Natural killer cell treated with Interleukin-12 subunit alpha and Interleukin-12 subunit beta and Interleukin-15 and Interleukin-18, amount 100 ng/mL, for 72 hours (primary cell): ENCODE measurements at regions not wholly inside any gene's neighbourhood (a gene's known extent, or its start where the extent isn't known, plus 50 kb on each side); places are given as distances from the start of the nearest gene placed in this dataset.

Source experiments
- ATAC-seq, 2 donors: fragments of 150-1000 bp; cut with Tn5 transposase in 1 of 2; sonication (Bioruptor Pico), chemical (Tn5 transposase) in 1 of 2; 2 replicates each; pipeline ENCODE4 v1.10.0; 2021
- DNase-seq: peaks from one replicate; pipeline ENCODE4 v3.0.0; 2022; ENCODE audit warnings: low spot score
- H3K27ac Mint-ChIP-seq, 2 donors: 1 replicate in 1 of 2; 2 replicates in 1 of 2; pipeline ENCODE4 v1.8.0; 2022; ENCODE audit warnings: mixed read lengths in 2 of 2, mild to moderate bottlenecking in 1 of 2, moderate library complexity in 1 of 2
- H3K27me3 Mint-ChIP-seq, 2 donors: 1 replicate in 1 of 2; 2 replicates in 1 of 2; pipeline ENCODE4 v1.8.0; 2022; ENCODE audit warnings: mixed read lengths in 2 of 2
- H3K36me3 Mint-ChIP-seq: one replicate; pipeline ENCODE4 v1.8.0; 2022; ENCODE audit warnings: mixed read lengths
- H3K4me1 Mint-ChIP-seq, 2 donors: 1 replicate in 1 of 2; 2 replicates in 1 of 2; pipeline ENCODE4 v1.8.0; 2022; ENCODE audit warnings: low read depth in 2 of 2, mixed read lengths in 2 of 2, mild to moderate bottlenecking in 1 of 2
- H3K4me3 Mint-ChIP-seq: one replicate; pipeline ENCODE4 v1.8.0; 2022; ENCODE audit warnings: mixed read lengths
- H3K9me3 Mint-ChIP-seq: 2 replicates; pipeline ENCODE4 v1.8.0; 2022; ENCODE audit warnings: mixed read lengths

- Mint-ChIP-seq H3K36me3 (no peaks in the 10 kb centered on the region), H3K4me3 (no peak overlapping the region), H3K4me1 (no peaks in the 10 kb centered on the region), H3K27ac (no peak overlapping the region), H3K27me3 (peaks cover 25 to 55% of the 10 kb centered on the region in 2 donors), H3K9me3 (no peaks in the 10 kb centered on the region)
- DNase-seq (no peak), ATAC-seq (no peak)
Observed at GRCh38 chr9:89787595-89787994, 182.8 kb downstream of the GADD45G start.

- Mint-ChIP-seq H3K4me1 (no peaks in the 10 kb centered on the region), H3K36me3 (no peaks in the 10 kb centered on the region), H3K27ac (no peak overlapping the region), H3K27me3 (peaks cover 25 to 55% of the 10 kb centered on the region in 2 donors), H3K4me3 (no peak overlapping the region), H3K9me3 (no peaks in the 10 kb centered on the region)
- no peak for DNase-seq
- no peak for ATAC-seq
Observed at GRCh38 chr9:89788434-89788833, 183.6 kb downstream of the GADD45G start.

GRCh38 chr9:89789922-89790510 lies 185.2 kb downstream of the GADD45G start:
- Mint-ChIP-seq H3K4me3 (no peak overlapping the region), H3K4me1 (no peaks in the 10 kb centered on the region)

GRCh38 chr9:89790542-89791109 lies 185.8 kb downstream of the GADD45G start:
- Mint-ChIP-seq H3K27me3 (peaks cover 17 to 42% of the 10 kb centered on the region in 2 donors), H3K4me1 (no peaks in the 10 kb centered on the region), H3K9me3 (no peaks in the 10 kb centered on the region), H3K27ac (no peak overlapping the region), H3K36me3 (no peaks in the 10 kb centered on the region), H3K4me3 (no peak overlapping the region)
- no peak for DNase-seq
- ATAC-seq = peak in 1 of 2 donors; percentile 44

More at GRCh38 chr9:89789922-89790510, 185.2 kb downstream of the GADD45G start:
- DNase-seq (no peak), ATAC-seq (peak; percentile 31 to 66)
- no peak overlapping the region for H3K27ac Mint-ChIP-seq
- H3K36me3 Mint-ChIP-seq = no peaks in the 10 kb centered on the region
- H3K27me3 Mint-ChIP-seq = peaks cover 22 to 48% of the 10 kb centered on the region in 2 donors
- H3K9me3 Mint-ChIP-seq = no peaks in the 10 kb centered on the region

DNA sequence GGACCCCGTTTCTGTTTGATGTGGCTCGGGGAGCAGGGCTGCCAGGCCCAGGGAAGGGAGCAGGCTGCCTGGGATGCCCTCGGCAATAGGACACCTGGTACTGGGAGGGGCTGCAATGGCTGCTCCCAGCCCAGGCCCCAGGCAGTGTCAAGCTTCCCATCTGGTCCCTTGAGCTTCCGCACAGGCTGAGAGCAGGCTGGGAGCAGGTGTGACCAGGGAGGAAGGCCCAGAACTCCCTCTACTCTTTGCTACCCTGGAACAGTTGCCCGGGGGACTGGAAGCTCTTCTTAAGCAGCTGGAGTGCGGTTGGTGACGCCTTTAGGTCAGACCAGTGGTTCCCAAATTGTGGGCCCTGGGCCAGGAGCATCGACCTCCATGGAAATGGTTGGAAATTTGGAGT lies 186.9 kb downstream of the GADD45G start:
- H3K27me3 Mint-ChIP-seq = peaks cover 9 to 31% of the 10 kb centered on the region in 2 donors
- H3K27ac Mint-ChIP-seq = no peak overlapping the region
- no peaks in the 10 kb centered on the region for H3K36me3 Mint-ChIP-seq
- H3K4me1 Mint-ChIP-seq = no peaks in the 10 kb centered on the region
- ATAC-seq (no peak), DNase-seq (no peak)
- H3K9me3 Mint-ChIP-seq = no peaks in the 10 kb centered on the region
- no peak overlapping the region for H3K4me3 Mint-ChIP-seq

DNA sequence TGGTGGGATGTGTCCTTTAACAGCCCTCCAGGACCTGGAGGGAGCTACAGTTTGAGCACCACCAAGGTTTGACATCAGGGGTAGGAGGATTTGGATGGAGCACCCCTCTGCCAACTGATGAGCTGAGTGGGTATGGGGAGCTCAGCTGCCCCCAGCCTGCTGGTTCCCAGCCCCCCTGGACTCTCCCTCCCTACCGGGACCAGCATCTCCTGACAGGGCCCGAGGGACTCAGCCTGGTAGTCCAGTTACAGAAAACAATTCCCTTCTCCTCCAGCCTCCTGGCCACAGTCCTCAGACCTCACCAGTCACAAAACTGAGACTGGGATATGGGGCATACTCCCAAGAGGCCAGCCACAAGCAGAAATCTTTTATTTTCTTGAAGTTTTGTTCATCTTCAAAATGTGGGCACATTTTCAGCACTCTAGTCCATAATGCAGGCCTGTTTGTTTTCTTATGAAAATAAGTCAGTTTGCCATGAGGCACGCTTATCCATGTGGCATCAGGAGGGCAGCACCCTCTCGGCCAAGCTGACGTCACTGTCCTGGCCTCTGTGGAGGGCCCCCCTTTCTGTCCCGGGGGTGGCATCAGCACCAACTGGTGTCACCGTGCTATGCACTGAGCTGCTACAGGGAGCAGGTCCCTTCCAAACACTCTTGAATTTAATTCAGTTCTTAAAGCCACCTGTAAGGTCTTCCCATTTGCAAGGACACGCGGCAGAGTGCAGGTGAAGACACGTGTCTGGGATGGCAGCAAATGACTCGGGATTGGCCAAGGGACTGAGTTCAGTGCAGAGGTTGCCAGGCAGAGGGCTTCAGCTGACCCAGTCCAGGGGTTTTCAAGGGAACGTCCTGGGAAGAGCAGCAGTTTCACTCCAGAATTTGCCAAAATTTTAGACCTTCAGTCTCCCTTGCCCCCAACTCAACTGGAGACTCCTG lies 187.6 kb downstream of the GADD45G start:
- Mint-ChIP-seq H3K9me3 (no peaks in the 10 kb centered on the region), H3K4me3 (no peak overlapping the region), H3K27ac (peak overlapping the region in 1 of 2 donors; percentile 45), H3K27me3 (peaks cover 2 to 24% of the 10 kb centered on the region in 2 donors), H3K4me1 (no peaks in the 10 kb centered on the region), H3K36me3 (no peaks in the 10 kb centered on the region)
- peak; percentile 46 for DNase-seq
- ATAC-seq = no peak

DNA sequence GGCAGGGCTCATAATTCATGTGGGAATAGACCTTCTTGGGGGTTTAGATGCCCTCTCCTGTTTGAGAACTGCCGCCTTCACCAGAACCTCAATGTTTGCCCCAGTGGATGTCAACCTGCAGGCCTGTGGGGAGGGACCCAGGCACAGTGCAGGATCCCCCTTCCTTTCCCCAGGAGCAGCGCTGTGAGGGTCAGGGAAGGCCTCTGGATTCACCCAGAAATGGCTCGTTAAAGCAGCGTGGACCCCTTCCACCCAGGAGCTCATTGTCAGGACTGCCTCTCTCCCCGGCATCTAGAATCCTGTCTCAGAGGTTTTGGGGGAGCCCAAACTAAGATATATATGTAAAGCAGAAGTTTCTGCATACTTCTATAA lies 188.3 kb downstream of the GADD45G start:
- Mint-ChIP-seq H3K36me3 (no peaks in the 10 kb centered on the region), H3K27me3 (peaks cover 2 to 17% of the 10 kb centered on the region in 2 donors), H3K9me3 (no peaks in the 10 kb centered on the region), H3K27ac (peak overlapping the region in 1 of 2 donors; percentile 47), H3K4me3 (no peak overlapping the region), H3K4me1 (no peaks in the 10 kb centered on the region)
- DNase-seq (no peak), ATAC-seq (no peak)

DNA sequence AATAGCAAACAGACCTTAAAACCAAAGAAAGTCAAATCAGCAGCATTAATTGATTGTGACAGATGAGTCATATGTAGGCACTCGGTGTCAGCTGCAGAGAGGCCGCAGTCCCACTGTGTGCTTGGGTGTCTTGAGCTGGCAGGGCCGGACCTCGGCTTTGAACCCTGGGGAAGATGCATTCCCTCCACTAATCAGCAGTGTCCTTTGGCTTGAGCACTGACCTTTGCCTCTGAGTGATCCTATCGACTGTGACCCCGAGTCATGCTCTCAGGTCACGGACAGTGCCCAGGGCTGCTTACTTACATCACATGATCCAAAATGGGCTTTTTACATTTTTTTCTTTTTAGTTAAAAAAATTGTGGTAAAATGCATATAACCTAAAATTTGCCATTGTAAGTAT lies 188.7 kb downstream of the GADD45G start:
- Mint-ChIP-seq H3K27ac (peak overlapping the region in 1 of 2 donors; percentile 47), H3K4me3 (no peak overlapping the region), H3K4me1 (no peaks in the 10 kb centered on the region), H3K36me3 (no peaks in the 10 kb centered on the region), H3K27me3 (peaks cover 2 to 13% of the 10 kb centered on the region in 2 donors), H3K9me3 (no peaks in the 10 kb centered on the region)
- ATAC-seq (no peak), DNase-seq (no peak)

DNA sequence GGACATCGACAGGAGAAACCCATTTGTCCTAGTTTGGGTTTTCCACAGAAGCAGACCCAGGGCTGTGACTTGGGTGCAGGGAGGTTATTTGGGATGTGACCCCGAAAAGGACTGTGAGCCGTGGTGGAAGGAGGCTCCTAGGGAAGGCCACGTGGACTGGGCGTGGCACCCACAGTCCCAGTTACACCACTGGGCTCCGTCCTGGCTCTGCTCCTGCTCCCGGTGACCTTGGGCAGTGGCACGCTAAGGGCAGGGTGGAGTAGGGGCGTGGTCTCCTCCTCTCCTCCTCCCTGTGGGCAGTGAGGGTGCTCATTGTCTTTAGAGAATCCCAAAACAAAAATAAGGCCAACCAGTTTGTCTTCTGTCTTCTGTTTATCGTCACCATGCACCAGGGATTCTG lies 190.1 kb downstream of the GADD45G start:
- Mint-ChIP-seq H3K4me1 (peaks cover 0 to 2% of the 10 kb centered on the region in 2 donors), H3K27me3 (peaks cover 0 to 7% of the 10 kb centered on the region in 2 donors), H3K27ac (no peak overlapping the region), H3K4me3 (no peak overlapping the region), H3K36me3 (no peaks in the 10 kb centered on the region), H3K9me3 (no peaks in the 10 kb centered on the region)
- ATAC-seq (no peak), DNase-seq (no peak)

DNA sequence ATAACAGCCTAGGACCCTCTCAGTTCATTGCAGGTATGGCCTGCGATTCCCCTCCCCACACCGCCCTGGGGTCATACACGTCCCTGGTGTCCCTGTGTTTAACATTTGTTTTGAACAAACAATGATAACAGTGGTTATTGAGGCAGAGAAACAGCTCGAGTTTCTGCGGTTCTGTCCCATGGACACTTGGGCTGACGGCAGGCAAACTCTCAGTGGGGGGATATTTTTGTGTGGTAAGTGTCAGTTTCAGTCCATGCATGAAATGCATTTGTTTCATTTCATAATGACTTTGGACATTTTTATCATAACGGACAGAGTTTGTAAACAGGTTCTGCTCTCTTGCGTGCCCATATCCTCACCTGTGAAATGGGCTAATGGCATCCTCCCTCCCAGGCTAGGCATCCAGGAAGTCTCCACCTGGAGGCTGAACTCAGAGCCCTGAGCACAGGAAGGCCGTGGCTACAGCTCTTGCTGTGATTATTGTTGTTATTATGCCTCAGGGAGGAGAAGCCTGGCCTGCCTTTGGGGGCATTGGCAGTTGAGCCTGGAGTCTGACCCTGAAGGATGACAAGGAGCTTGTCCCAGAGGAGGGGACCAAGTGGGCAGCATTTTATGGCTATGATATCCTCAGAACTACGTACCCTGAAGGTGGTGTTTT lies 190.9 kb downstream of the GADD45G start:
- H3K4me3 Mint-ChIP-seq = no peak overlapping the region
- no peaks in the 10 kb centered on the region for H3K36me3 Mint-ChIP-seq
- DNase-seq (no peak), ATAC-seq (no peak)
- H3K27ac Mint-ChIP-seq = peak overlapping the region in 1 of 2 donors; percentile 21
- peaks cover 0 to 2% of the 10 kb centered on the region in 2 donors for H3K4me1 Mint-ChIP-seq
- no peaks in the 10 kb centered on the region for H3K9me3 Mint-ChIP-seq
- H3K27me3 Mint-ChIP-seq = peaks cover 0 to 4% of the 10 kb centered on the region in 2 donors

DNA sequence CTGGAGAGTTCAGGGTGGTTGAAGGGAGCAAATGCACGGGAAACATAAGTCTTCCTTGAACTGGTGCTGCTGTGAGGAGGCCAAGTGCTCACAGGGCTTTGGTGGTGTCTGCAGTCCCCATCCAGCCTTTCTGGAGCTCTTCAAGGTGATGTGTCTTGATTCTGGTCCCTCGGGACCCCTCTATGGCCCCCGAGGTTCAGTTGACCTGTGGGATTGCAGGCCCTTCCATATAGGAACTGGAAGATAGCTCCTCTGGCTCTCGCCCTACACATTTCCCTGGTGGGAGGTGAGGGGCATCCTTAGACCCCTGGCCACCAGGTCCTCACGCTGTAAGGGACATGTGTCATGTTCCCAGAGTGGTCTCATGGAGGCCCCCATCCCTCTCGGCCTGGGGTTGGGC lies 191.8 kb downstream of the GADD45G start:
- Mint-ChIP-seq H3K27me3 (peaks cover 0 to 2% of the 10 kb centered on the region in 2 donors), H3K9me3 (no peaks in the 10 kb centered on the region), H3K4me3 (no peak overlapping the region), H3K4me1 (peaks cover 0 to 2% of the 10 kb centered on the region in 2 donors), H3K27ac (peak overlapping the region in 1 of 2 donors; percentile 18), H3K36me3 (no peaks in the 10 kb centered on the region)
- no peak for DNase-seq
- no peak for ATAC-seq

DNA sequence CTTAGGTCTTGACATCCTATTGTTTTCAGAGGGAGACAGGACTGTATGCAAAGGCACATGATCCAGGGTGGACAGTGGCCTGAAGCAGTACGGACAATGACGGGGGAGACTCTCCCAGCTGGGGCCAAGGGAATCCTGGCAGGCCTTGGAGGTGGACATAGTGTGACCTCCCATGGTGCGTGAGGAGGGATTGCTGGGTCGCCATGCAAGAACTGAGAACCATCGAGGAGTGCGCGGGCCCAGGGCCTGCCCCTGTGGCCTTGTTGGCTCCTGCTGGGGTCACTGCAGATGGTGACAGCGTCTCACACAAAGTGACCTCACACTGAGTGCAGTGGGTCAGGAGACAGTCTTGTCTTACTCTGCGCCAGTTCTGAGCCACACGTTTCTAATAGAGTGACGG lies 192.4 kb downstream of the GADD45G start:
- Mint-ChIP-seq H3K27me3 (peaks cover 0 to 8% of the 10 kb centered on the region in 2 donors), H3K27ac (peak overlapping the region in 1 of 2 donors; percentile 18), H3K4me1 (peaks cover 0 to 2% of the 10 kb centered on the region in 2 donors), H3K36me3 (no peaks in the 10 kb centered on the region), H3K4me3 (no peak overlapping the region), H3K9me3 (no peaks in the 10 kb centered on the region)
- ATAC-seq (peak in 1 of 2 donors; percentile 11), DNase-seq (no peak)

GRCh38 chr9:89797937-89798455 lies 193.2 kb downstream of the GADD45G start:
- peaks cover 0 to 2% of the 10 kb centered on the region in 2 donors for H3K4me1 Mint-ChIP-seq
- no peak overlapping the region for H3K27ac Mint-ChIP-seq

More at GRCh38 chr9:89797937-89798455, 193.2 kb downstream of the GADD45G start:
- H3K9me3 Mint-ChIP-seq = no peaks in the 10 kb centered on the region
- DNase-seq (no peak), ATAC-seq (no peak)
- no peaks in the 10 kb centered on the region for H3K36me3 Mint-ChIP-seq
- H3K4me3 Mint-ChIP-seq = no peak overlapping the region
- H3K27me3 Mint-ChIP-seq = peaks cover 0 to 12% of the 10 kb centered on the region in 2 donors
